HG03025 (cell line): ENCODE measurements at regions not wholly inside any gene's neighbourhood (a gene's known extent, or its start where the extent isn't known, plus 50 kb on each side); places are given as distances from the start of the nearest gene placed in this dataset.

Experiments
- ATAC-seq: cut with Tn5 transposase; IDR thresholded peaks from one replicate; pipeline ENCODE4 v1.9.1; 2021; ENCODE audit warnings: mild to moderate bottlenecking, moderate library complexity; ENCODE audit not compliant: unreplicated experiment, low FRiP score

GRCh38 chr12:16901946-16902345 lies 296.0 kb upstream of the LMO3 start:
- ATAC-seq: no peak

GRCh38 chr12:16893426-16893825 lies 287.5 kb upstream of the LMO3 start:
- no peak for ATAC-seq

GRCh38 chr12:16891673-16892072 lies 285.7 kb upstream of the LMO3 start:
- ATAC-seq: no peak

- no peak for ATAC-seq
These were observed 278.9 kb upstream of the LMO3 start for GRCh38 chr12:16884819-16885218.

- no peak for ATAC-seq
These were observed 278.1 kb upstream of the LMO3 start for GRCh38 chr12:16884056-16884455.

- no peak for ATAC-seq
These were observed 276.1 kb upstream of the LMO3 start for GRCh38 chr12:16881986-16882570.

- ATAC-seq: no peak
These were observed 274.9 kb upstream of the LMO3 start for GRCh38 chr12:16880864-16881285.

GRCh38 chr12:16870845-16871244 lies 264.9 kb upstream of the LMO3 start:
- ATAC-seq: no peak

GRCh38 chr12:16863742-16864141 lies 257.8 kb upstream of the LMO3 start:
- no peak for ATAC-seq

GRCh38 chr12:16857456-16857923 lies 251.5 kb upstream of the LMO3 start:
- peak; percentile 95 for ATAC-seq

GRCh38 chr12:16854465-16854864 lies 248.5 kb upstream of the LMO3 start:
- no peak for ATAC-seq

GRCh38 chr12:16849473-16849872 lies 243.5 kb upstream of the LMO3 start:
- ATAC-seq: no peak

GRCh38 chr12:16844875-16845274 lies 238.9 kb upstream of the LMO3 start:
- no peak for ATAC-seq

GRCh38 chr12:16833376-16834015 lies 227.5 kb upstream of the LMO3 start:
- peak; percentile 94 for ATAC-seq

GRCh38 chr12:16828891-16829290 lies 222.9 kb upstream of the LMO3 start:
- ATAC-seq: no peak

- ATAC-seq: no peak
These were observed 201.8 kb upstream of the LMO3 start for GRCh38 chr12:16807731-16808130.

GRCh38 chr12:16796168-16796567 lies 190.2 kb upstream of the LMO3 start:
- ATAC-seq: no peak

- ATAC-seq: no peak
These were observed 183.3 kb upstream of the LMO3 start for GRCh38 chr12:16789204-16789790.

GRCh38 chr12:16788506-16789203 lies 182.7 kb upstream of the LMO3 start:
- ATAC-seq: no peak

GRCh38 chr12:16785953-16786352 lies 180.0 kb upstream of the LMO3 start:
- ATAC-seq: no peak

GRCh38 chr12:16785524-16785923 lies 179.6 kb upstream of the LMO3 start:
- no peak for ATAC-seq
